Activated CD4-positive, alpha-beta T cell treated with anti-CD3 and anti-CD28 coated beads, Interleukin-2, amount 10 ng/mL, durations not matched to agents 24 days and 14 days (primary cell): ENCODE measurements at regions not wholly inside any gene's neighbourhood (a gene's known extent, or its start where the extent isn't known, plus 50 kb on each side); places are given as distances from the start of the nearest gene placed in this dataset.
"Not testable (repeated sequence)": the region's sequence is repeated elsewhere in the genome, so short reads cannot be mapped to it uniquely, and the experiment has no call there.

Experiments used
- DNase-seq: peaks from one replicate; pipeline ENCODE4 v3.0.0; 2022
- H3K27ac Mint-ChIP-seq: one replicate; pipeline ENCODE4 v1.8.0; 2022; ENCODE audit warnings: mild to moderate bottlenecking, mixed read lengths
- H3K27me3 Mint-ChIP-seq: one replicate; pipeline ENCODE4 v1.8.0; 2022; ENCODE audit warnings: mixed read lengths
- H3K36me3 Mint-ChIP-seq: one replicate; pipeline ENCODE4 v1.8.0; 2022; ENCODE audit warnings: low read depth, mild to moderate bottlenecking, mixed read lengths
- H3K4me1 Mint-ChIP-seq: one replicate; pipeline ENCODE4 v1.8.0; 2021; ENCODE audit warnings: mixed read lengths
- H3K4me3 Mint-ChIP-seq: one replicate; pipeline ENCODE4 v1.8.0; 2022; ENCODE audit warnings: mild to moderate bottlenecking, moderate library complexity, mixed read lengths
- H3K9me3 Mint-ChIP-seq: one replicate; pipeline ENCODE4 v1.8.0; 2021; ENCODE audit warnings: mixed read lengths
- intact Hi-C: fragments of 100-400 bp; cut with micrococcal nuclease; formaldehyde crosslinking; loops from one replicate; pipeline ENCODE4 v1.15.1; 2023

GRCh38 chr2:71927757-71928715, 219.6 kb downstream of the CYP26B1 start:
- DNase-seq, result peak; percentile 39
- Mint-ChIP-seq H3K36me3 (no peaks in the 10 kb centered on the region), H3K4me1 (no peaks in the 10 kb centered on the region), H3K27ac (no peak overlapping the region), H3K27me3 (no peaks in the 10 kb centered on the region), H3K9me3 (no peaks in the 10 kb centered on the region), H3K4me3 (no peak overlapping the region)
- intact Hi-C loops, result no loop called here

GRCh38 chr2:71926876-71927756, 220.5 kb downstream of the CYP26B1 start:
- no peak overlapping the region for H3K4me3 Mint-ChIP-seq
- DNase-seq, result peak; percentile 50
- no peaks in the 10 kb centered on the region for H3K9me3 Mint-ChIP-seq
- no peaks in the 10 kb centered on the region for H3K36me3 Mint-ChIP-seq
- no peaks in the 10 kb centered on the region for H3K4me1 Mint-ChIP-seq
- no peaks in the 10 kb centered on the region for H3K27me3 Mint-ChIP-seq
- intact Hi-C loops, result no loop called here
- no peak overlapping the region for H3K27ac Mint-ChIP-seq

- Mint-ChIP-seq H3K9me3 (no peaks in the 10 kb centered on the region), H3K27me3 (no peaks in the 10 kb centered on the region), H3K36me3 (no peaks in the 10 kb centered on the region), H3K27ac (no peak overlapping the region), H3K4me1 (no peaks in the 10 kb centered on the region), H3K4me3 (no peak overlapping the region)
- DNase-seq, result no peak
- intact Hi-C loops, result no loop called here
These were observed 221.6 kb downstream of the CYP26B1 start for GRCh38 chr2:71926089-71926447.

GRCh38 chr2:71925268-71926088, 222.2 kb downstream of the CYP26B1 start:
- Mint-ChIP-seq H3K27ac (no peak overlapping the region), H3K27me3 (no peaks in the 10 kb centered on the region), H3K4me3 (no peak overlapping the region), H3K36me3 (no peaks in the 10 kb centered on the region), H3K4me1 (no peaks in the 10 kb centered on the region), H3K9me3 (no peaks in the 10 kb centered on the region)
- peak; percentile 45 for DNase-seq
- intact Hi-C loops, result loop anchor here (2.0 kb wide), 1 partner anchor 819 kb away; no protein-coding TSS in a partner anchor

GRCh38 chr2:71923887-71924533, 223.7 kb downstream of the CYP26B1 start:
- H3K27me3 Mint-ChIP-seq, result no peaks in the 10 kb centered on the region
- no peaks in the 10 kb centered on the region for H3K9me3 Mint-ChIP-seq
- peak; percentile 84 for DNase-seq
- intact Hi-C loops, result loop anchor here (1.0 to 2.0 kb wide), 3 partner anchors 226 to 821 kb away; no protein-coding TSS in a partner anchor
- no peaks in the 10 kb centered on the region for H3K36me3 Mint-ChIP-seq
- H3K27ac Mint-ChIP-seq, result no peak overlapping the region
- H3K4me3 Mint-ChIP-seq, result no peak overlapping the region
- H3K4me1 Mint-ChIP-seq, result no peaks in the 10 kb centered on the region

- Mint-ChIP-seq H3K27ac (no peak overlapping the region), H3K9me3 (no peaks in the 10 kb centered on the region), H3K4me1 (no peaks in the 10 kb centered on the region), H3K27me3 (peaks cover 4% of the 10 kb centered on the region), H3K4me3 (no peak overlapping the region), H3K36me3 (no peaks in the 10 kb centered on the region)
- DNase-seq, result peak; percentile 44
- intact Hi-C loops, result no loop called here
These were observed 224.5 kb downstream of the CYP26B1 start for GRCh38 chr2:71923143-71923525.

GRCh38 chr2:71922499-71923142, 225.0 kb downstream of the CYP26B1 start:
- H3K36me3 Mint-ChIP-seq, result no peaks in the 10 kb centered on the region
- H3K27ac Mint-ChIP-seq, result no peak overlapping the region
- no peaks in the 10 kb centered on the region for H3K9me3 Mint-ChIP-seq
- intact Hi-C loops, result no loop called here
- peaks cover 4% of the 10 kb centered on the region for H3K27me3 Mint-ChIP-seq
- no peaks in the 10 kb centered on the region for H3K4me1 Mint-ChIP-seq
- no peak overlapping the region for H3K4me3 Mint-ChIP-seq
- peak; percentile 35 for DNase-seq

GRCh38 chr2:71922091-71922490, 225.6 kb downstream of the CYP26B1 start:
- H3K27ac Mint-ChIP-seq, result no peak overlapping the region
- DNase-seq, result peak; percentile 45
- H3K4me3 Mint-ChIP-seq, result no peak overlapping the region
- no peaks in the 10 kb centered on the region for H3K4me1 Mint-ChIP-seq
- intact Hi-C loops, result no loop called here
- no peaks in the 10 kb centered on the region for H3K36me3 Mint-ChIP-seq
- no peaks in the 10 kb centered on the region for H3K9me3 Mint-ChIP-seq
- H3K27me3 Mint-ChIP-seq, result peaks cover 6% of the 10 kb centered on the region

GRCh38 chr2:71920819-71921218, 226.8 kb downstream of the CYP26B1 start:
- not testable (repeated sequence) for H3K4me1 Mint-ChIP-seq

GRCh38 chr2:71919708-71920107, 228.0 kb downstream of the CYP26B1 start:
- Mint-ChIP-seq H3K27ac (no peak overlapping the region), H3K9me3 (no peaks in the 10 kb centered on the region), H3K4me1 (no peaks in the 10 kb centered on the region), H3K27me3 (peaks cover 6% of the 10 kb centered on the region), H3K36me3 (no peaks in the 10 kb centered on the region), H3K4me3 (no peak overlapping the region)
- intact Hi-C loops, result no loop called here
- DNase-seq, result no peak

More at GRCh38 chr2:71920819-71921218, 226.8 kb downstream of the CYP26B1 start:
- H3K9me3 Mint-ChIP-seq, H3K36me3 Mint-ChIP-seq, DNase-seq, H3K4me3 Mint-ChIP-seq, H3K27me3 Mint-ChIP-seq, intact Hi-C loops, H3K27ac Mint-ChIP-seq: not testable (repeated sequence)

- Mint-ChIP-seq H3K4me3 (no peak overlapping the region), H3K36me3 (no peaks in the 10 kb centered on the region), H3K4me1 (no peaks in the 10 kb centered on the region), H3K27ac (no peak overlapping the region), H3K9me3 (peaks cover 4% of the 10 kb centered on the region), H3K27me3 (no peaks in the 10 kb centered on the region)
- intact Hi-C loops, result no loop called here
- no peak for DNase-seq
These were observed 237.4 kb downstream of the CYP26B1 start for GRCh38 chr2:71910277-71910676.

- Mint-ChIP-seq H3K27ac (no peak overlapping the region), H3K9me3 (peaks cover 4% of the 10 kb centered on the region), H3K4me3 (no peak overlapping the region), H3K36me3 (no peaks in the 10 kb centered on the region), H3K4me1 (no peaks in the 10 kb centered on the region), H3K27me3 (no peaks in the 10 kb centered on the region)
- no peak for DNase-seq
- intact Hi-C loops, result no loop called here
These were observed 238.9 kb downstream of the CYP26B1 start for GRCh38 chr2:71908798-71909197.

GRCh38 chr2:71907503-71907902, 240.2 kb downstream of the CYP26B1 start:
- Mint-ChIP-seq H3K4me1 (no peaks in the 10 kb centered on the region), H3K9me3 (peaks cover 4% of the 10 kb centered on the region), H3K27ac (no peak overlapping the region), H3K4me3 (no peak overlapping the region), H3K36me3 (no peaks in the 10 kb centered on the region), H3K27me3 (peaks cover 2% of the 10 kb centered on the region)
- DNase-seq, result no peak
- intact Hi-C loops, result no loop called here
